ENCODE measurements at regions not wholly inside any gene's neighbourhood (a gene's known extent, or its start where the extent isn't known, plus 50 kb on each side); places are given as distances from the start of the nearest gene placed in this dataset.

DNA sequence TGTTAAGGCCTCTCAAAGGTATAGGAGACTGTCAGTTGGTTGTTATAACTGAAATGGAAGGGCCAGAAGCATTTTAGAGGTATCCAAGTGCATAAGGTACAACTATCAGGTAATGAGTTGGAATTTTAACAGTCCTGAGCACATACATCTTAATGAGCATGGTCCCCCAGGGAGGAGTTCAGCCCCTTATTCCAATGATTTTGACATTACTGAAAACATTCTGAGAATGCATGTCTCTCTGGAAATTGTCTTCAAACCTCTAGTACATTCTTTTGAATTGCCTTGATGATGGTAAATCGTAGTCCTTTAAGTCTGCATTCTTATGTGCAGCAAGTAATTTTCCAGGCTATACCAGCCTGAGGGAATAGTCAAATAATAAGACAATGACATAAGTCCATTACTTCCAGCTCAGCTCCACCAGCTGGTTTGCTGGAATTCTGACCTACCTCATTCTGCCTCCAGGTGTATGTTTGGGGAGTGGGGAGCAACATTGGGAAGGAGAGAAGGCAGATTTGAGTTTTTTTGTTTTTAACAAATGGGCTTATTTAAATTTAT lies 239.2 kb downstream of the MSRB3 start:
- DNase-seq (ENCODE audit: extremely low spot score in 2 of 2) = no peak
- Histone ChIP-seq H3K4me3 (no peak overlapping the region), H3K27ac (no peak overlapping the region), H3K9me3 (no peaks in the 10 kb centered on the region), H3K36me3 (no peaks in the 10 kb centered on the region), H3K4me1 (no peaks in the 10 kb centered on the region), H3K27me3 (no peaks in the 10 kb centered on the region)
- intact Hi-C loops (cut with DNase I) = no loop called here
- TF ChIP-seq, protein P1, sequence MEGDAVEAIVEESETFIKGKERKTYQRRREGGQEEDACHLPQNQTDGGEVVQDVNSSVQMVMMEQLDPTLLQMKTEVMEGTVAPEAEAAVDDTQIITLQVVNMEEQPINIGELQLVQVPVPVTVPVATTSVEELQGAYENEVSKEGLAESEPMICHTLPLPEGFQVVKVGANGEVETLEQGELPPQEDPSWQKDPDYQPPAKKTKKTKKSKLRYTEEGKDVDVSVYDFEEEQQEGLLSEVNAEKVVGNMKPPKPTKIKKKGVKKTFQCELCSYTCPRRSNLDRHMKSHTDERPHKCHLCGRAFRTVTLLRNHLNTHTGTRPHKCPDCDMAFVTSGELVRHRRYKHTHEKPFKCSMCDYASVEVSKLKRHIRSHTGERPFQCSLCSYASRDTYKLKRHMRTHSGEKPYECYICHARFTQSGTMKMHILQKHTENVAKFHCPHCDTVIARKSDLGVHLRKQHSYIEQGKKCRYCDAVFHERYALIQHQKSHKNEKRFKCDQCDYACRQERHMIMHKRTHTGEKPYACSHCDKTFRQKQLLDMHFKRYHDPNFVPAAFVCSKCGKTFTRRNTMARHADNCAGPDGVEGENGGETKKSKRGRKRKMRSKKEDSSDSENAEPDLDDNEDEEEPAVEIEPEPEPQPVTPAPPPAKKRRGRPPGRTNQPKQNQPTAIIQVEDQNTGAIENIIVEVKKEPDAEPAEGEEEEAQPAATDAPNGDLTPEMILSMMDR (IDR thresholded peaks at IDR 0.05) = no peak
- TF ChIP-seq POLR2A (IDR thresholded peaks at IDR 0.05) (no peak), POLR2AphosphoS5 (IDR thresholded peaks at IDR 0.05; ENCODE audit: insufficient read depth in 1 of 2, low read depth in 1 of 2) (no peak)

GRCh38 chr12:65518771-65519170 lies 240.3 kb downstream of the MSRB3 start:
- intact Hi-C loops (cut with DNase I) = no loop called here
- Histone ChIP-seq H3K27ac (no peak overlapping the region), H3K27me3 (no peaks in the 10 kb centered on the region), H3K36me3 (no peaks in the 10 kb centered on the region), H3K4me3 (no peak overlapping the region), H3K4me1 (no peaks in the 10 kb centered on the region), H3K9me3 (no peaks in the 10 kb centered on the region)
- TF ChIP-seq POLR2AphosphoS5 (IDR thresholded peaks at IDR 0.05; ENCODE audit: insufficient read depth in 1 of 2, low read depth in 1 of 2) (no peak), POLR2A (IDR thresholded peaks at IDR 0.05) (no peak)
- TF ChIP-seq, protein P1 (IDR thresholded peaks at IDR 0.05) = no peak
- DNase-seq (ENCODE audit: extremely low spot score in 2 of 2) = no peak

DNA sequence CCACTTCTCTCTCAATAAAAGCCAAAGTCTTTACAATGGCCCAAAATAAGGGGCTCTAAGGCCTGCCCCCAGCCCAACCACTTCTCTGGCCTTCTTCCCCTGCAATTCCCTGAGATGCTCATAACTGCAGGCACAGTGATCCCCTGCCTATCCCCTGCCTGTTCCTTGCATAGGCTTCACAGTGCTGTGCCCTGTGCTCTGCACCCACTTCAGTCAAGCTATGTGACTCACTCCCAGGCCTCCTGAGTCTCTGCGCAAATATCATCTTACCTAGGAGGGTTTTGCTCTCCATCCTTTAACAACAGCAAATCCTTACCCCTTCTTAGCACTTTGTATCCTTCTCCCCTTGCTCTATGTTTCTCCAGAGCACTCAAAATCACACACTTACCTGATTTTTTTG lies 242.2 kb downstream of the MSRB3 start:
- DNase-seq (ENCODE audit: extremely low spot score in 2 of 2) = no peak
- no peak overlapping the region for H3K4me3 ChIP-seq
- H3K9me3 ChIP-seq = no peaks in the 10 kb centered on the region
- TF ChIP-seq, protein P1 (IDR thresholded peaks at IDR 0.05) = no peak
- TF ChIP-seq POLR2A (IDR thresholded peaks at IDR 0.05) = no peak
- TF ChIP-seq POLR2AphosphoS5 (IDR thresholded peaks at IDR 0.05; ENCODE audit: insufficient read depth in 1 of 2, low read depth in 1 of 2) = no peak
- H3K27ac ChIP-seq = no peak overlapping the region
- H3K36me3 ChIP-seq = no peaks in the 10 kb centered on the region
- intact Hi-C loops (cut with DNase I) = no loop called here
- no peaks in the 10 kb centered on the region for H3K4me1 ChIP-seq
- H3K27me3 ChIP-seq = no peaks in the 10 kb centered on the region

- Histone ChIP-seq H3K27ac (no peak overlapping the region), H3K4me3 (no peak overlapping the region), H3K36me3 (no peaks in the 10 kb centered on the region), H3K9me3 (no peaks in the 10 kb centered on the region), H3K27me3 (no peaks in the 10 kb centered on the region), H3K4me1 (no peaks in the 10 kb centered on the region)
- no peak for DNase-seq (ENCODE audit: extremely low spot score in 2 of 2)
- intact Hi-C loops (cut with DNase I) = no loop called here
- TF ChIP-seq POLR2A (IDR thresholded peaks at IDR 0.05) = no peak
- TF ChIP-seq POLR2AphosphoS5 (IDR thresholded peaks at IDR 0.05; ENCODE audit: insufficient read depth in 1 of 2, low read depth in 1 of 2) = no peak
- TF ChIP-seq, protein P1 (IDR thresholded peaks at IDR 0.05) = no peak
Observed at GRCh38 chr12:65522956-65523860, 244.7 kb downstream of the MSRB3 start.

DNA sequence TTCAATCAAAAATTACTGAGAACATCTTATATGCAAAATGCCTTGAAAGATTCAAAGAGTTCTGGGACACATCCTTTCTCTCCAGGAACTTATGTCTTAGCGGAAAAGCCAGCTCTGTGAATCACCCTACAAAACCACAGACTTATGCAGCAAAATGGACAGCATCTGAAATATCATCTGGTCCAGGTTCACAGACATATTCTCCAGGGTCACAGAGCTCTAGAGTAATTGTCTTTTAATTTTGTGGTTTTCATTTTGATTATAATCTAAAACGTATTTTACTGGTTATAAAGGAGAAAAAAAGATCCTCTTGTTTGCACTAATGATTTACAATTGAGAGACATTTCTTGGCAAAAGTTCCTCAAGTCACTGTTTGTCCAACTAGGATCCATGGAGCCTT lies 246.2 kb downstream of the MSRB3 start:
- Histone ChIP-seq H3K27me3 (no peaks in the 10 kb centered on the region), H3K27ac (no peak overlapping the region), H3K36me3 (no peaks in the 10 kb centered on the region), H3K9me3 (no peaks in the 10 kb centered on the region), H3K4me1 (no peaks in the 10 kb centered on the region), H3K4me3 (no peak overlapping the region)
- no peak for DNase-seq (ENCODE audit: extremely low spot score in 2 of 2)
- intact Hi-C loops (cut with DNase I) = loop anchor here (5.0 kb wide), 1 partner anchor 688 kb away; no protein-coding TSS in a partner anchor
- TF ChIP-seq POLR2A (IDR thresholded peaks at IDR 0.05) (no peak), POLR2AphosphoS5 (IDR thresholded peaks at IDR 0.05; ENCODE audit: insufficient read depth in 1 of 2, low read depth in 1 of 2) (no peak)
- TF ChIP-seq, protein P1 (IDR thresholded peaks at IDR 0.05) = no peak

Data from vagina (tissue), 2 donors.